ENCODE measurements at regions not wholly inside any gene's neighbourhood (a gene's known extent, or its start where the extent isn't known, plus 50 kb on each side); places are given as distances from the start of the nearest gene placed in this dataset.
"Not testable (repeated sequence)": the region's sequence is repeated elsewhere in the genome, so short reads cannot be mapped to it uniquely, and the experiment has no call there.

GRCh38 chr14:48703728-48704467 is 882.3 kb downstream of the RPS29 start:
- DNase-seq: no peak

GRCh38 chr14:48697362-48697761 is 888.8 kb downstream of the RPS29 start:
- DNase-seq: not testable (repeated sequence)

GRCh38 chr14:48693793-48694192 is 892.4 kb downstream of the RPS29 start:
- DNase-seq: no peak

DNA sequence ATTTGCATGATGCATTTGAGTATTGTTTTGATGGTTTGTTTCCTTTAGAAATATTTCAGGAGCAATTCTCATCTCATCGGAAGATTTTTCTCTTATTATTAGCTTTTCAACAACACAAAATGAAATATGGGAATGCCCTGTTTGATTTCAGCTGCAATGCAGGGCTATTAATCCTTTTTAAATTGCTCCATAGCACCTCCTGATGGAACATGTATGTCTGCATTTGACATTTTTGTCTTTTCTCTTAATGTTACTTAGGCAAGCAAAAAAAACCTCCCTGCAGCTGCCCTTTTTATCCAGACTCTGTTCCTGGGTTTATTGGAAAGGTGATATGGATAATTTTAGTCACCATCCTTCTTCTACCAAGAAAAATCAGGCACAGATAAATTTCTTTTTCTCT is 895.8 kb downstream of the RPS29 start:
- peak; percentile 12 to 60 for DNase-seq

DNA sequence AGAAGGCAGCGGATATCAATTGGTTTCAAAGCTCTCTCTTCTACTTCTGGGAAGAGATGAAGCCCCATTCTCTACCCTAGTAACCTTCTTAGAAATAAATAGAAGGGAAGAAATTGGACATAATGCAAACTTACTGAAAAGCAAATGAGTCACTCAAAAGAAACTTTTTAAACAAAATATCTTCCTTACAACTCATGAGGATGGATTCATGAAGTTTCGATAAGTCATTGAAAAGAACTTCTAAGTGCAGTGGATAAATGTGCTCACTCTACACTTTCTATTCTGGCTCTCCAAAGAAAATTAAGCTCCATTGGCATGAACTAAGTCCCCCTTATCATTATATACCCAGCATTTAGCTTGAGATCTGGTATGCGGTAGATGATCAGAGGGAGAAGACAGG is 899.5 kb downstream of the RPS29 start:
- no peak for DNase-seq

GRCh38 chr14:48672506-48672905 is 913.7 kb downstream of the RPS29 start:
- DNase-seq: no peak

DNA sequence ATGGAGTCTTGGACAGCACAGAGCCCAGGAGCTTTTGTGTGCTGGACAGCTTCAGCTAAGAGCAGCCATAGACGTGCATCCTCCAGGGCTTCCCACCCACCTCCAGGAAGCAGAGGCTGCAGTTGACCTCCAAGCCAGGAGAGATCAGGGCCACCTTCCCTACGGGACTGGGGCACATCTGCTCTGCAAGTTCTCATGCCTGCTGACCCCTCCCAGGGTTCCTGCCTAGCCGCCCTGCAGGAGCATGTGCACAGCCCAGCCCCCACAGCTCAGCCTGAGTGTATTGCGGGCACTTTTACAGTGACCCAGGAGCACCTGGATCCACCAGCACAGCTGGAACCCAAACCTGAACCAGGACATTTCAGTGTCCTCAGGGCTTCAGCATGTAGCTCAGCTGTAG is 915.2 kb downstream of the RPS29 start:
- no peak for DNase-seq

DNA sequence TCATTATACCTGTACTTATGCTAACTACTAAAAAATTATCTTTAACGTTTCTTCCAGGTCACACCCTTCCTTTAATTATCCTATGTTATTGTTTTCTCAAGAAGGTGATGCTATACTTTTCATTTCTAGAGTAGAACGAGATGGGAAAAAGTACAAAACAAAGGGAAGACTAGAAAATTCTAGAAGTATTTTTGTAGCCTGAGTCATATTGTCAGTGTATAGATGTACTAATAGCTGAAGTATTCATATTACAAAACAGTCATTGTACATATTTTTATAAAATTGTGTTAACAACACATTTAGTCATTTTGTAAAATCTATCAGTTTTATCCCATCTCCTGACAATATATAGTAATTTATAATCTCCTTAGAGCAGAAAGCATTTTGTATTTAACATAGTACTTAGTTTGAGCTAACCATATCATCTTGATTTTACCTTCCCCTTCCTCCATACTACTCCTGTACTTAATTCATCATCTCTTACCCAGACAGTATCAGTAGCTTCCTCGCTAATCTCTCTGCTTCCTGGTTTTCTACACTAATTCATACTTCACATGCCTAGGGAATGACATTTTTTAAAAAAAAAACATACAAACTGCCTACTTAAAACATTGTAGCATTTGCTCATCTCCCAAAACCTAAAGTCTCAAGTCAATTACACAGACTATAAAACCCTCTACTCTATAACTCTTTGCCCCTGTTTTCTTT is 920.9 kb downstream of the RPS29 start:
- DNase-seq: no peak

- no peak for DNase-seq
Observed at GRCh38 chr14:48643241-48643640, 942.9 kb downstream of the RPS29 start.

- no peak for DNase-seq
Observed at GRCh38 chr14:48628870-48629269, 953.5 kb upstream of the MDGA2 start.

DNA sequence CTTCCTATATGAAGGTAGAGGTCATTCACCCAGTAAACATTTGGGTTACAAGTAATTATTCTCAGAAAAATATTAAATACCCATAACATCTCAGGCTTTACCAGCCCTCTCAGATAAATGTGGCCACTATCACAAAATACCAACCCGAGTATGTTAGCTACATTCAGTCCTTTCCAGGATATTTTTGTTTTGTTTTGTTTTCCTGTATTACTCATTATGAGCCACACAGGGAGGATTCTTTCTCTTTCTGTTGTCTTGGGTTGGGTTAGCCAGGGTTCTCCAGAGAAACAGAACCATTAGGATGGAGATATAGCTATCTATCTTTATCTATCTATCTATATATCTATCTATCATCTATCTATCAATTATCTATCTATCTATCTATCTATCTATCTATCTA is 947.6 kb upstream of the MDGA2 start:
- DNase-seq: no peak

GRCh38 chr14:48618057-48618456 is 942.7 kb upstream of the MDGA2 start:
- DNase-seq: no peak

DNA sequence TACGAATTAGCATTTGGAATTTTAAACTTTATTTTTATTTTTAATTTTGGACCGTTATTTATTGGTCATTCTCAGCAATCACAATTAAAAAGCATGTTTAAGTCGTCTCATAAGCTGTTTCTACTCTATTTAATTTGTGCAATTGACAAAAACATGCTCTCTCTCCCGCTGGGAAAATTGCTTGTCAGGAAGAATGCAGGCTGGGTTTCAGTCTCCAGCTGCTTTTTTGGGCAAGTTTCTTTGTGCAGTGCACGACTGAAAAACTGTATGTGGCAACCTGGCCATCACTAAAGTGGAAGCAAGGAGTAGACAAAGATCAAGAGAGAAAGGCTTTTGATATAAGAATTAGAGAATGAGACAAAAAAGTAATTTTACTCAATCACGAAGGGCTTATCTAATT is 941.5 kb upstream of the MDGA2 start:
- no peak for DNase-seq

GRCh38 chr14:48615618-48616017 is 940.2 kb upstream of the MDGA2 start:
- DNase-seq: no peak

GRCh38 chr14:48614003-48614402 is 938.6 kb upstream of the MDGA2 start:
- DNase-seq: no peak

GRCh38 chr14:48606960-48607359 is 931.6 kb upstream of the MDGA2 start:
- not testable (repeated sequence) for DNase-seq

- peak; percentile 25 to 86 for DNase-seq
Observed at GRCh38 chr14:48598458-48598857, 923.1 kb upstream of the MDGA2 start.

GRCh38 chr14:48586099-48586498 is 910.7 kb upstream of the MDGA2 start:
- no peak for DNase-seq

DNA sequence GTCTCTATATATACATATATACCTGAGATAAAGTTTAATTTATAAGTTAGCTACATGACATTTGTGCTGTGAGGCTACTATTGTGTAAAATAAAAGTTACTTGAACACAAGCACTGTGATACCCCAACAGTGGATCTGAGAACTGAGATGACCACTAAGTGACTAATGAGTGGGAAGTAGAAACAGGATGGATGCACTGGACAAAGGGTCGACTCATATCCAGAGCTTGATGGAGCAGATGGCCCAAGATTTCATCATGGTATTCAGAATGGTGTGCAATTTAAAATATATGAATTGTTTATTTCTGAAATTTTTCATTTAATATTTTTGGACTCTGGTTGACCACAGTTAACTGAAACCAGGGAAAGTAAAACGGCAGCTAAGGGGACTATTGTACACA is 908.6 kb upstream of the MDGA2 start:
- no peak for DNase-seq

- DNase-seq: no peak
Observed at GRCh38 chr14:48582938-48583337, 907.5 kb upstream of the MDGA2 start.

DNA sequence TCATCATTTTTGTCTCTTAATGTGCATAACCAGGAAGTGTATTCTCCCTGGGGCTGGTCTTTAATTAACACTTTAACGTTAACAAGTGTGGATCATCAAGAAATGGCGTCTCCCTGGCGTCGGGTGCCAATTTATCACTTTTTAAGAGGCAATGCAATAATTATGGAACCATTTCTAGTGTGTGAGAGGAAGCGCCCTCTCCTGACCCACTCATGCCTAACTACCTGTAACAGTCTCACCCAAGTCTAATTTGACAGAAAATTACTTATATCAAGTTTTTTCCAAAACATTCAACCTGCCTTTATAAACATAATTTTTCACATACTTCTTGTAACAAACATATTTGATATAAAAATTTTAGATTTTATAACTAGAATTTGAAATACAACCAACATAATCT is 905.3 kb upstream of the MDGA2 start:
- DNase-seq: no peak

DNA sequence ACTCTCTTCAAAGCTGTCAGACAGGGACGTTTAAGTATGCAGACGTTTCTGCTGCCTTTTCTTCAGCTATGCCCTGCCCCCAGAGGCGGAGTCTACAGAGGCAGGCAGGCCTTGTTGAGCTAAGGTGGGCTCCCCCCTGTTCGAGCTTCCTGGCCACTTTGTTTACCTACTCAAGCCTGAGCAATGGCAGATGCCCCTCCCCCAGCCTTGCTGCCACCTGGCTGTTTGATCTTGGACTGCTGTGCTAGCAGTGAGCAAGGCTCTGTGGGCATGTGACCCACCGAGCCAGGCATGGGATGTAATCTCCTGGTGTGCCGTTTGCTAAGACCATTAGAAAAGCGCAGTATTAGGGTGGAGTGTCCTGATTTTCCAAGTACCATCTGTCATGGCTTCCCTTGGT is 900.4 kb upstream of the MDGA2 start:
- peak; percentile 86 to 98 for DNase-seq

GRCh38 chr14:48568688-48569087 is 893.3 kb upstream of the MDGA2 start:
- no peak for DNase-seq

DNA sequence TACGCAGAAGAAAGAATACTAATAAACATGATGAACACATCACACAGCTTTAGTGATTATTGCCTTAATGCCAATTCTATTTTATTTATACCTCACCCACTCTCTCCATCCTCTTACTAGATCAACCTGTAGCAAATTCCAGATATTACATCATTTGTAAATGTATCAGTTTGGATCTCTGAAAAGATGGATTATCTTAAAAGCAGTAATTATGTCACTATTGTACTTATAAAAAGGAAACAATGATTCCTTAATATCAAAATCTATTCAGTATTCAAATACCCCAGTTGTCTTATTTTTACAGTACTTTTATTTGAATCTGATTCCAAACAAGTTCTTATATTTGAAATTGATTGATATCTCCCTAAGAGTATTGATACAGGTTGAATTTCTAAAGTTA is 892.8 kb upstream of the MDGA2 start:
- DNase-seq: no peak

- no peak for DNase-seq
Observed at GRCh38 chr14:48563489-48563888, 888.1 kb upstream of the MDGA2 start.

Data from NCI-H524 (cell line).